HepG2 (cell line): ENCODE measurements at regions not wholly inside any gene's neighbourhood (a gene's known extent, or its start where the extent isn't known, plus 50 kb on each side); places are given as distances from the start of the nearest gene placed in this dataset.

Experiments used
- ATAC-seq: fragments of 200-7000 bp; cut with Tn5 transposase; 3 replicates; pipeline ENCODE4 v1.9.1; 2020; ENCODE audit warnings: mild to moderate bottlenecking, moderate library complexity
- BruUV-seq: library from RNA; stranded (reverse); fragments of 400-500 nt; replicated peaks from 2 replicates; lab custom pipeline; 2021; lab: Mats Ljungman, UMichigan
- CTCF ChIA-PET: fragments of 300-600 bp; formaldehyde crosslinking; extraction: SDS; loops from one replicate; lab custom pipeline; 2021; ENCODE audit warnings: low total read pairs, inconsistent platforms, low intra/inter-chr PET ratio; lab: Yijun Ruan, JAX
- POLR2A ChIA-PET: fragments of 350-600 bp; sonication (Branson Sonifier 250); formaldehyde crosslinking; loops from one replicate; lab custom pipeline; 2020; ENCODE audit warnings: antibody characterized with exemption, inconsistent platforms; lab: Yijun Ruan, JAX
- DNase-seq: peaks from one replicate; pipeline ENCODE4 v3.0.0-alpha.2; 2015; ENCODE audit warnings: low spot score
- FAIRE-seq: peaks from 3 replicates; lab custom pipeline; 2011; peaks lifted over from hg19 to GRCh38; lab: Jason Lieb, UNC
- H2AFZ ChIP-seq: one replicate; pipeline ENCODE4 v1.6.1; 2011; ENCODE audit warnings: low read length, inconsistent platforms
- H3K27ac ChIP-seq: fragments of 300-600 bp; 3 replicates; pipeline ENCODE4 v1.8.0; 2011; ENCODE audit warnings: mixed run types, mild to moderate bottlenecking, mixed read lengths, low read length, inconsistent platforms; ENCODE audit not compliant: insufficient read depth; ENCODE audit errors: extremely low read length
- H3K27me3 ChIP-seq, 2 experiments: fragments of 200-600 bp in 1 of 2; 2 replicates in 1 of 2; 3 replicates in 1 of 2; pipeline versions ENCODE4 v1.6.0 to v1.8.0; 2011; ENCODE audit warnings: low read length in 2 of 2, mild to moderate bottlenecking in 2 of 2, moderate library complexity in 2 of 2, inconsistent platforms in 1 of 2; ENCODE audit not compliant: insufficient read depth in 2 of 2, control insufficient read depth in 1 of 2
- H3K36me3 ChIP-seq, 2 experiments: fragments of 200-600 bp in 1 of 2; replicated peaks in 1 of 2; 2 replicates in 1 of 2; 3 replicates in 1 of 2; pipeline versions ENCODE4 v1.5.1 to v1.8.0; 2011; ENCODE audit warnings: low read length in 2 of 2, inconsistent platforms in 1 of 2; ENCODE audit not compliant: insufficient read depth in 2 of 2, control insufficient read depth in 1 of 2
- H3K4me1 ChIP-seq: 2 replicates; pipeline ENCODE4 v1.5.1; 2012; ENCODE audit warnings: low read length, inconsistent platforms; ENCODE audit not compliant: insufficient read depth
- H3K4me2 ChIP-seq: 2 replicates; pipeline ENCODE4 v1.6.0; 2011; ENCODE audit warnings: low read depth, low read length, inconsistent platforms
- H3K4me3 ChIP-seq, 3 experiments: fragments of 200-600 bp in 1 of 3; sonication (generic), shearing (Covaris generic) in 1 of 3; replicated peaks in 1 of 3; 2 replicates each; pipeline ENCODE4 v1.5.1; 2011 to 2016; ENCODE audit warnings: low read length in 3 of 3, inconsistent platforms in 2 of 3, low read depth in 2 of 3, mild to moderate bottlenecking in 2 of 3, control low read depth in 1 of 3, mixed read lengths in 1 of 3; ENCODE audit not compliant: insufficient read depth in 1 of 3
- H3K79me2 ChIP-seq: one replicate; pipeline ENCODE4 v1.6.1; 2011; ENCODE audit warnings: low read length, inconsistent platforms; ENCODE audit not compliant: insufficient read depth
- H3K9ac ChIP-seq: 2 replicates; pipeline ENCODE4 v1.6.0; 2011; ENCODE audit warnings: mild to moderate bottlenecking, low read depth, low read length, inconsistent platforms; ENCODE audit not compliant: insufficient read depth
- H3K9me3 ChIP-seq: 2 replicates; pipeline ENCODE4 v1.5.1; 2012; ENCODE audit warnings: mild to moderate bottlenecking, low read length
- H4K20me1 ChIP-seq: 2 replicates; pipeline ENCODE4 v1.6.0; 2011; ENCODE audit warnings: inconsistent platforms, mild to moderate bottlenecking, low read length, moderate library complexity; ENCODE audit not compliant: insufficient read depth
- DR1 ChIP-seq: sonication (generic); formaldehyde crosslinking; IDR thresholded peaks from 2 replicates; pipeline ENCODE4 v1.8.0; 2021; ENCODE audit warnings: mild to moderate bottlenecking, missing genetic modification reagents, inconsistent platforms
- HCFC1 ChIP-seq: fragments of 150-350 bp; IDR thresholded peaks from 2 replicates; pipeline ENCODE4 v1.6.1; 2014; ENCODE audit warnings: low read depth, low read length
- HNF4A ChIP-seq: sonication (generic); formaldehyde crosslinking; IDR thresholded peaks from 2 replicates; pipeline ENCODE4 v1.4.0; 2020; ENCODE audit warnings: missing genetic modification reagents
- HNRNPLL ChIP-seq: fragments of 200-400 bp; formaldehyde crosslinking; IDR thresholded peaks from 2 replicates; pipeline ENCODE4 v1.6.1; 2017; ENCODE audit warnings: mild to moderate bottlenecking, low read depth, low read length; ENCODE audit not compliant: poor library complexity, severe bottlenecking
- JUNB ChIP-seq: sonication (generic); formaldehyde crosslinking; IDR thresholded peaks from 2 replicates; pipeline ENCODE4 v1.8.0; 2022; ENCODE audit warnings: missing genetic modification reagents, mild to moderate bottlenecking, borderline replicate concordance
- PHF20 ChIP-seq: sonication (generic); formaldehyde crosslinking; IDR thresholded peaks from 2 replicates; pipeline ENCODE4 v1.5.0; 2020; ENCODE audit warnings: mild to moderate bottlenecking, missing genetic modification reagents
- RARG ChIP-seq: sonication (generic); formaldehyde crosslinking; IDR thresholded peaks from 2 replicates; pipeline ENCODE4 v1.4.0; 2020; ENCODE audit warnings: low read depth, mild to moderate bottlenecking, missing genetic modification reagents
- SYNCRIP ChIP-seq: fragments of 200-400 bp; formaldehyde crosslinking; IDR thresholded peaks from 2 replicates; pipeline ENCODE4 v1.6.1; 2018; ENCODE audit warnings: mild to moderate bottlenecking, low read depth, low read length; ENCODE audit not compliant: insufficient read depth
- ZFP41 ChIP-seq: sonication (generic); formaldehyde crosslinking; IDR thresholded peaks from 2 replicates; pipeline ENCODE4 v1.4.0; 2020; ENCODE audit warnings: mild to moderate bottlenecking, missing genetic modification reagents, borderline replicate concordance
- ZNF484 ChIP-seq: sonication (generic); formaldehyde crosslinking; IDR thresholded peaks from 2 replicates; pipeline ENCODE4 v1.5.1; 2020; ENCODE audit warnings: mild to moderate bottlenecking, low read depth, missing genetic modification reagents, borderline replicate concordance
- ZNF598 ChIP-seq: sonication (generic); formaldehyde crosslinking; IDR thresholded peaks from 2 replicates; pipeline ENCODE4 v1.5.1; 2020; ENCODE audit warnings: mild to moderate bottlenecking, missing genetic modification reagents, borderline replicate concordance
- ZNF7 ChIP-seq: IDR thresholded peaks from 2 replicates; pipeline ENCODE4 v1.6.1; 2016; ENCODE audit warnings: missing biosample characterization, missing genetic modification reagents
- ZNF891 ChIP-seq: sonication (generic); formaldehyde crosslinking; IDR thresholded peaks from 2 replicates; pipeline ENCODE4 v1.5.0; 2020; ENCODE audit warnings: mild to moderate bottlenecking, missing genetic modification reagents
- ZSCAN31 ChIP-seq: sonication (generic); formaldehyde crosslinking; IDR thresholded peaks from 2 replicates; pipeline ENCODE4 v1.5.0; 2020; ENCODE audit warnings: low read depth, mild to moderate bottlenecking, missing genetic modification reagents
- WGBS: methylation state at CpG from one replicate; pipeline ENCODE4 v1.1.6; 2017; ENCODE audit warnings: low lambda C conversion rate; 5-methylcytosine and 5-hydroxymethylcytosine counted together
- in situ Hi-C: cut with HindIII; loops from 2 replicates; pipeline ENCODE4 v1.10.0; 2017; ENCODE audit warnings: low pct_unique_long_range_greater_than_20kb; ENCODE audit not compliant: extremely low pct_ligation_motif_present
- intact Hi-C: fragments of 100-400 bp; cut with micrococcal nuclease; formaldehyde crosslinking; loops from one replicate; pipeline ENCODE4 v1.10.0; 2022; ENCODE audit not compliant: unreplicated experiment
- TF ChIP-seq, protein P1 (sequence below): sonication (generic); formaldehyde crosslinking; conservative IDR thresholded peaks from 2 replicates; pipeline ENCODE4 v1.8.0; 2022; ENCODE audit warnings: mild to moderate bottlenecking, moderate library complexity, missing genetic modification reagents
- TF ChIP-seq, protein P2 (sequence below): sonication (generic); formaldehyde crosslinking; IDR thresholded peaks from 2 replicates; pipeline ENCODE4 v1.5.0; 2020; ENCODE audit warnings: mild to moderate bottlenecking, missing genetic modification reagents

DNA sequence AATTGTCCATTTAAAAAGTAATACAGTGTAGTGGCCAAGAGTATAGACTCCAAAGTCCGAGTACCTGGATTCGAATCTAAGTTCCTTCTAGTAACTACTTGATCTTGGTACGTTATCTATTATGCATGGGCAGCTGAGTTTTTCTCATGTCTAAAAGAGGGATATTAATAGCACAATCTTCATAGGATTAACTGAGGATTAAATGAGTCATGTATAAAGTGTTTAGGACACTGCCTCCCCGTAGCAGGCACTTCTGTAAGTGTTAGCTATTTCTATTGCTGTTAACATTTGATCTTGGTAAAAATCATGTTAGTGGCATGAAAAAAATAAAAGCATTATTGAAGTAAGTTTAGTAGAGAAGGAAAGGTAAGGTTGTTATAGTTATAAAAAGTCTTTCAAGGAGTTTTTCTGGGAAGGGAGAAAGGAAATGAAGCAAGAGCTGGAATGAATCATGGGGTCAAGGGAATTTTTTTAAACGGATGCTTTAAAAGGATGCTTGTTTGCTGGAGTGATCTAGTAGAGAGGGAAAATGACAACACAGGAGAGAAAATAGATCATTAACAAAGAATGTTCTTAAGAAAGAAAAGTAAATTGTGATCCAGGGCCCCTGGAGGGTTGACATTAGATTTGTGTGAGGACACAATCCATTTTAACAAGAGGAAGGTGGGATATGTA, 502.2 kb upstream of the USP15 start:
- no peak overlapping the region for H3K9ac ChIP-seq
- H3K79me2 ChIP-seq, result no peaks in the 10 kb centered on the region
- H4K20me1 ChIP-seq, result no peaks in the 10 kb centered on the region
- ATAC-seq, result no peak
- in situ Hi-C loops, result no loop called here
- TF ChIP-seq JUNB (CRISPR knock-in tag) (no peak), HCFC1 (no peak), HNF4A (no peak), ZNF891 (CRISPR knock-in tag) (no peak), HNRNPLL (no peak), DR1 (CRISPR knock-in tag) (no peak), RARG (no peak)
- TF ChIP-seq, all 625 proteins: peak for 0
- H2AFZ ChIP-seq, result no peak overlapping the region
- H3K36me3 ChIP-seq, result no peaks in the 10 kb centered on the region
- H3K4me3 ChIP-seq, result no peak overlapping the region
- CTCF ChIA-PET, result no interaction called here
- H3K4me1 ChIP-seq, result no peaks in the 10 kb centered on the region
- H3K27me3 ChIP-seq, result no peaks in the 10 kb centered on the region
- WGBS, result 3% methylated on average over 5 of the region's 5 CpGs
- FAIRE-seq (no peak), DNase-seq (no peak)
- H3K4me2 ChIP-seq, result no peak overlapping the region
- H3K27ac ChIP-seq, result no peak overlapping the region
- BruUV-seq, result no TSS peak
- peaks cover 16% of the 10 kb centered on the region for H3K9me3 ChIP-seq
- POLR2A ChIA-PET, result no interaction called here
- intact Hi-C loops, result no loop called here

DNA sequence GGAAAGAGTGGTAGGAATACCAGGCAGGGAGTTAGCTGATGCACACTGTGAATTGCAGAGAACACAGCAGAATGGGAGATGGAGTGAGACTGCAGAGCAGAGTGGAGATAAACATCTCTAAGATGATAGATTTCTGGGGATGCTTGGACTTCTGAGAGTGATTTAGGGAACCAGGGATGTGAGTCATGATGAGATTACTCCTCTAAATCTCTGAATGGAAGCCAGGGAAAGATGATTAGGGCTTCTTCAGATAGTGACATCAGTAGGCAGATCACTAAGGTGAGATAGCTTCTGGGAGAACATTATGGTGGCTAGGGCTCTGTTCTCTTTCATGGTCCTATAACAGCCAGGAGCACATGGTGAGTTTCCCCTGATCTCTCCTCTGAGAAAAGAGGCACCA, 501.5 kb upstream of the USP15 start:
- FAIRE-seq, result no peak
- no peak overlapping the region for H3K9ac ChIP-seq
- no peaks in the 10 kb centered on the region for H4K20me1 ChIP-seq
- in situ Hi-C loops, result no loop called here
- H3K4me1 ChIP-seq, result no peaks in the 10 kb centered on the region
- POLR2A ChIA-PET, result no interaction called here
- CTCF ChIA-PET, result no interaction called here
- H3K4me3 ChIP-seq, result no peak overlapping the region
- no peaks in the 10 kb centered on the region for H3K27me3 ChIP-seq
- H3K9me3 ChIP-seq, result peaks cover 16% of the 10 kb centered on the region
- TF ChIP-seq ZNF598 (CRISPR knock-in tag) (no peak), ZNF484 (CRISPR knock-in tag) (no peak), ZFP41 (CRISPR knock-in tag) (no peak), ZSCAN31 (CRISPR knock-in tag) (no peak), SYNCRIP (no peak), ZNF7 (CRISPR knock-in tag) (no peak), PHF20 (CRISPR knock-in tag) (no peak)
- TF ChIP-seq, protein P1, sequence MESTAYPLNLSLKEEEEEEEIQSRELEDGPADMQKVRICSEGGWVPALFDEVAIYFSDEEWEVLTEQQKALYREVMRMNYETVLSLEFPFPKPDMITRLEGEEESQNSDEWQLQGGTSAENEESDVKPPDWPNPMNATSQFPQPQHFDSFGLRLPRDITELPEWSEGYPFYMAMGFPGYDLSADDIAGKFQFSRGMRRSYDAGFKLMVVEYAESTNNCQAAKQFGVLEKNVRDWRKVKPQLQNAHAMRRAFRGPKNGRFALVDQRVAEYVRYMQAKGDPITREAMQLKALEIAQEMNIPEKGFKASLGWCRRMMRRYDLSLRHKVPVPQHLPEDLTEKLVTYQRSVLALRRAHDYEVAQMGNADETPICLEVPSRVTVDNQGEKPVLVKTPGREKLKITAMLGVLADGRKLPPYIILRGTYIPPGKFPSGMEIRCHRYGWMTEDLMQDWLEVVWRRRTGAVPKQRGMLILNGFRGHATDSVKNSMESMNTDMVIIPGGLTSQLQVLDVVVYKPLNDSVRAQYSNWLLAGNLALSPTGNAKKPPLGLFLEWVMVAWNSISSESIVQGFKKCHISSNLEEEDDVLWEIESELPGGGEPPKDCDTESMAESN (CRISPR knock-in tag), result no peak
- TF ChIP-seq, protein P2, sequence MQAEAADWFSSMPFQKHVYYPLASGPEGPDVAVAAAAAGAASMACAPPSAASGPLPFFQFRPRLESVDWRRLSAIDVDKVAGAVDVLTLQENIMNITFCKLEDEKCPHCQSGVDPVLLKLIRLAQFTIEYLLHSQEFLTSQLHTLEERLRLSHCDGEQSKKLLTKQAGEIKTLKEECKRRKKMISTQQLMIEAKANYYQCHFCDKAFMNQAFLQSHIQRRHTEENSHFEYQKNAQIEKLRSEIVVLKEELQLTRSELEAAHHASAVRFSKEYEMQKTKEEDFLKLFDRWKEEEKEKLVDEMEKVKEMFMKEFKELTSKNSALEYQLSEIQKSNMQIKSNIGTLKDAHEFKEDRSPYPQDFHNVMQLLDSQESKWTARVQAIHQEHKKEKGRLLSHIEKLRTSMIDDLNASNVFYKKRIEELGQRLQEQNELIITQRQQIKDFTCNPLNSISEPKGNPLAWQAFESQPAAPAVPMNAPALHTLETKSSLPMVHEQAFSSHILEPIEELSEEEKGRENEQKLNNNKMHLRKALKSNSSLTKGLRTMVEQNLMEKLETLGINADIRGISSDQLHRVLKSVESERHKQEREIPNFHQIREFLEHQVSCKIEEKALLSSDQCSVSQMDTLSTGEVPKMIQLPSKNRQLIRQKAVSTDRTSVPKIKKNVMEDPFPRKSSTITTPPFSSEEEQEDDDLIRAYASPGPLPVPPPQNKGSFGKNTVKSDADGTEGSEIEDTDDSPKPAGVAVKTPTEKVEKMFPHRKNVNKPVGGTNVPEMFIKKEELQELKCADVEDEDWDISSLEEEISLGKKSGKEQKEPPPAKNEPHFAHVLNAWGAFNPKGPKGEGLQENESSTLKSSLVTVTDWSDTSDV, result no peak
- TF ChIP-seq, all 625 proteins: peak for 0
- Histone ChIP-seq H3K27ac (no peak overlapping the region), H3K4me2 (no peak overlapping the region), H3K36me3 (no peaks in the 10 kb centered on the region), H2AFZ (no peak overlapping the region), H3K79me2 (no peaks in the 10 kb centered on the region)
- intact Hi-C loops, result no loop called here
- no peak for ATAC-seq
- BruUV-seq, result no TSS peak
- no peak for DNase-seq
